ENCODE measurements at regions not wholly inside any gene's neighbourhood (a gene's known extent, or its start where the extent isn't known, plus 50 kb on each side); places are given as distances from the start of the nearest gene placed in this dataset.

DNA sequence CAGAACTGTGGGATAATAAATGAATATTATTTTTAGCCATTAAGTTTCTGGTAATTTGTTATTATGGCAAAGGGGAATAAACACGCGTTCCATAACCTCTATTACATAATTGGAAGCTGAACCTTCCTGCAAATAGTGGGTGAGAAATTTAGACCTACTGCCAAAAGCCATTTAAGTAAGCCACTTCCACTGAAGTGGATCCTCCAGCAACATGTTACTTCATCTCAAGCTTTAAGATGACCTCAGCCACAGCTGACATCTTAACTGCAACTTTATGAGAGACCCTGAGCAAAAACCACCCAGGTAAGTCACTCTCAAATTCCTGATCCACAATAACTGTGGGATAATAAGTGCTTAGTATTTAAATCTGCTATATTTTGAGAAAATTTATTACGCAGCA lies 1048.6 kb downstream of the FAM133A start:
- no peak for TF ChIP-seq YY1 (IDR thresholded peaks at IDR 0.05; ENCODE audit: low read depth)
- no peak for TF ChIP-seq TAF1 (IDR thresholded peaks at IDR 0.05; ENCODE audit: low read depth)
- no peak for TF ChIP-seq NFIC (IDR thresholded peaks at IDR 0.05)
- TF ChIP-seq, protein P1, sequence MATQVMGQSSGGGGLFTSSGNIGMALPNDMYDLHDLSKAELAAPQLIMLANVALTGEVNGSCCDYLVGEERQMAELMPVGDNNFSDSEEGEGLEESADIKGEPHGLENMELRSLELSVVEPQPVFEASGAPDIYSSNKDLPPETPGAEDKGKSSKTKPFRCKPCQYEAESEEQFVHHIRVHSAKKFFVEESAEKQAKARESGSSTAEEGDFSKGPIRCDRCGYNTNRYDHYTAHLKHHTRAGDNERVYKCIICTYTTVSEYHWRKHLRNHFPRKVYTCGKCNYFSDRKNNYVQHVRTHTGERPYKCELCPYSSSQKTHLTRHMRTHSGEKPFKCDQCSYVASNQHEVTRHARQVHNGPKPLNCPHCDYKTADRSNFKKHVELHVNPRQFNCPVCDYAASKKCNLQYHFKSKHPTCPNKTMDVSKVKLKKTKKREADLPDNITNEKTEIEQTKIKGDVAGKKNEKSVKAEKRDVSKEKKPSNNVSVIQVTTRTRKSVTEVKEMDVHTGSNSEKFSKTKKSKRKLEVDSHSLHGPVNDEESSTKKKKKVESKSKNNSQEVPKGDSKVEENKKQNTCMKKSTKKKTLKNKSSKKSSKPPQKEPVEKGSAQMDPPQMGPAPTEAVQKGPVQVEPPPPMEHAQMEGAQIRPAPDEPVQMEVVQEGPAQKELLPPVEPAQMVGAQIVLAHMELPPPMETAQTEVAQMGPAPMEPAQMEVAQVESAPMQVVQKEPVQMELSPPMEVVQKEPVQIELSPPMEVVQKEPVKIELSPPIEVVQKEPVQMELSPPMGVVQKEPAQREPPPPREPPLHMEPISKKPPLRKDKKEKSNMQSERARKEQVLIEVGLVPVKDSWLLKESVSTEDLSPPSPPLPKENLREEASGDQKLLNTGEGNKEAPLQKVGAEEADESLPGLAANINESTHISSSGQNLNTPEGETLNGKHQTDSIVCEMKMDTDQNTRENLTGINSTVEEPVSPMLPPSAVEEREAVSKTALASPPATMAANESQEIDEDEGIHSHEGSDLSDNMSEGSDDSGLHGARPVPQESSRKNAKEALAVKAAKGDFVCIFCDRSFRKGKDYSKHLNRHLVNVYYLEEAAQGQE (IDR thresholded peaks at IDR 0.05; ENCODE audit: low read depth) = no peak
- no peak for TF ChIP-seq EP300 (IDR thresholded peaks at IDR 0.05; ENCODE audit: borderline replicate concordance)
- TF ChIP-seq RAD21 (IDR thresholded peaks at IDR 0.05; ENCODE audit: low read depth) = no peak
- TF ChIP-seq MAX (IDR thresholded peaks at IDR 0.05) = no peak
- no peak for TF ChIP-seq EGR1 (IDR thresholded peaks at IDR 0.05)
- TF ChIP-seq TEAD4 (IDR thresholded peaks at IDR 0.05) = no peak
- TF ChIP-seq CEBPB (IDR thresholded peaks at IDR 0.05) = no peak
- TF ChIP-seq CREB1 (IDR thresholded peaks at IDR 0.05; ENCODE audit: low read depth) = no peak
- no peak for TF ChIP-seq FOXM1 (IDR thresholded peaks at IDR 0.05; ENCODE audit: borderline replicate concordance, low read depth)
- no peak for TF ChIP-seq TCF12 (IDR thresholded peaks at IDR 0.05; ENCODE audit: low read depth)
- TF ChIP-seq ZBTB7A (IDR thresholded peaks at IDR 0.05; ENCODE audit: low read depth) = no peak
- TF ChIP-seq USF1 (IDR thresholded peaks at IDR 0.05) = no peak

DNA sequence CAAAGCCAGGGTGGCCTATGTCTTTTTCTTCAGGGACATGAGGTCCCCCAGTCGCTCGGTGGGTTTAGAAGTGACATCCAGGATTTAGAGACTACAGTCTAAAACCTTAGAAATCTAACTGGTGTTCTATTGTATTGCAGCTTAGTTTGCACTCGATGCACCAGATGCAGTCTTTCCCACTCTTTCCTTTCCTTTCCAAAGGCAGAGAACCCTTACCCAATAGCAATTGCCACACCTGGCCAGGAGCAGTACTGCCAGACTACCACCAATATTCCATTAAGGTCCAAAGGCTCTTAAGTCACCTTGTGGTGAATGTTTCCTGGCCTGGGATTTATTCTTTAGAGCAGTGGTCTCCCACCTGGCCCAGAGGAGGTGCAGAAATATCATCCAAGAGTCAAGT lies 1068.8 kb downstream of the FAM133A start:
- no peak for TF ChIP-seq TEAD4 (IDR thresholded peaks at IDR 0.05)
- TF ChIP-seq MAX (IDR thresholded peaks at IDR 0.05) = no peak
- TF ChIP-seq CEBPB (IDR thresholded peaks at IDR 0.05) = no peak
- TF ChIP-seq FOXM1 (IDR thresholded peaks at IDR 0.05; ENCODE audit: borderline replicate concordance, low read depth) = no peak
- TF ChIP-seq TCF12 (IDR thresholded peaks at IDR 0.05; ENCODE audit: low read depth) = no peak
- TF ChIP-seq EP300 (IDR thresholded peaks at IDR 0.05; ENCODE audit: borderline replicate concordance) = no peak
- TF ChIP-seq EGR1 (IDR thresholded peaks at IDR 0.05) = no peak
- TF ChIP-seq, protein P1 (IDR thresholded peaks at IDR 0.05; ENCODE audit: low read depth) = no peak
- TF ChIP-seq YY1 (IDR thresholded peaks at IDR 0.05; ENCODE audit: low read depth) = no peak
- TF ChIP-seq CREB1 (IDR thresholded peaks at IDR 0.05; ENCODE audit: low read depth) = no peak
- no peak for TF ChIP-seq USF1 (IDR thresholded peaks at IDR 0.05)
- no peak for TF ChIP-seq ZBTB7A (IDR thresholded peaks at IDR 0.05; ENCODE audit: low read depth)

GRCh38 chrX:94743478-94743877 lies 1069.5 kb downstream of the FAM133A start:
- TF ChIP-seq FOXM1 (IDR thresholded peaks at IDR 0.05; ENCODE audit: borderline replicate concordance, low read depth) = no peak
- no peak for TF ChIP-seq ZBTB7A (IDR thresholded peaks at IDR 0.05; ENCODE audit: low read depth)
- TF ChIP-seq MAX (IDR thresholded peaks at IDR 0.05) = no peak
- no peak for TF ChIP-seq TEAD4 (IDR thresholded peaks at IDR 0.05)
- no peak for TF ChIP-seq RAD21 (IDR thresholded peaks at IDR 0.05; ENCODE audit: low read depth)
- no peak for TF ChIP-seq TCF12 (IDR thresholded peaks at IDR 0.05; ENCODE audit: low read depth)
- TF ChIP-seq EGR1 (IDR thresholded peaks at IDR 0.05) = no peak
- TF ChIP-seq TAF1 (IDR thresholded peaks at IDR 0.05; ENCODE audit: low read depth) = no peak
- TF ChIP-seq, protein P1 (IDR thresholded peaks at IDR 0.05; ENCODE audit: low read depth) = no peak
- TF ChIP-seq YY1 (IDR thresholded peaks at IDR 0.05; ENCODE audit: low read depth) = no peak
- TF ChIP-seq USF1 (IDR thresholded peaks at IDR 0.05) = no peak
- no peak for TF ChIP-seq NFIC (IDR thresholded peaks at IDR 0.05)
- TF ChIP-seq CREB1 (IDR thresholded peaks at IDR 0.05; ENCODE audit: low read depth) = no peak
- no peak for TF ChIP-seq CEBPB (IDR thresholded peaks at IDR 0.05)
- no peak for TF ChIP-seq EP300 (IDR thresholded peaks at IDR 0.05; ENCODE audit: borderline replicate concordance)

- TF ChIP-seq USF1 (IDR thresholded peaks at IDR 0.05) (no peak), EP300 (IDR thresholded peaks at IDR 0.05; ENCODE audit: borderline replicate concordance) (no peak), TCF12 (IDR thresholded peaks at IDR 0.05; ENCODE audit: low read depth) (no peak), TAF1 (IDR thresholded peaks at IDR 0.05; ENCODE audit: low read depth) (no peak), RAD21 (IDR thresholded peaks at IDR 0.05; ENCODE audit: low read depth) (no peak), EGR1 (IDR thresholded peaks at IDR 0.05) (no peak), TEAD4 (IDR thresholded peaks at IDR 0.05) (no peak), YY1 (IDR thresholded peaks at IDR 0.05; ENCODE audit: low read depth) (no peak)
- TF ChIP-seq, protein P1 (IDR thresholded peaks at IDR 0.05; ENCODE audit: low read depth) = no peak
These were observed 1070.8 kb downstream of the FAM133A start for GRCh38 chrX:94744786-94745185.
